ENCODE measurements at regions not wholly inside any gene's neighbourhood (a gene's known extent, or its start where the extent isn't known, plus 50 kb on each side); places are given as distances from the start of the nearest gene placed in this dataset.

GRCh38 chr10:27451054-27451453, 53.0 kb upstream of the RAB18 start:
- Histone ChIP-seq H3K27ac (no peak overlapping the region), H3K27me3 (replicated peaks) (no peaks in the 10 kb centered on the region), H3K4me3 (no peak overlapping the region), H3K36me3 (no peaks in the 10 kb centered on the region), H3K9me3 (replicated peaks) (no peaks in the 10 kb centered on the region), H3K4me1 (replicated peaks) (no peaks in the 10 kb centered on the region)
- no peak for DNase-seq (ENCODE audit: low read depth in 1 of 2, low spot score in 2 of 2)

- no peak for DNase-seq (ENCODE audit: low read depth in 1 of 2, low spot score in 2 of 2)
- Histone ChIP-seq H3K4me1 (replicated peaks) (no peaks in the 10 kb centered on the region), H3K36me3 (no peaks in the 10 kb centered on the region), H3K27me3 (replicated peaks) (no peaks in the 10 kb centered on the region), H3K9me3 (replicated peaks) (no peaks in the 10 kb centered on the region), H3K4me3 (no peak overlapping the region), H3K27ac (no peak overlapping the region)
Observed at GRCh38 chr10:27450225-27450624, 53.9 kb upstream of the RAB18 start.

- Histone ChIP-seq H3K4me3 (no peak overlapping the region), H3K36me3 (no peaks in the 10 kb centered on the region), H3K4me1 (replicated peaks) (no peaks in the 10 kb centered on the region), H3K27ac (no peak overlapping the region), H3K27me3 (replicated peaks) (no peaks in the 10 kb centered on the region), H3K9me3 (replicated peaks) (no peaks in the 10 kb centered on the region)
- DNase-seq (ENCODE audit: low read depth in 1 of 2, low spot score in 2 of 2): no peak
Observed at GRCh38 chr10:27449571-27449970, 54.5 kb upstream of the RAB18 start.

- H3K4me3 ChIP-seq: no peak overlapping the region
- H3K36me3 ChIP-seq: no peaks in the 10 kb centered on the region
- H3K4me1 ChIP-seq (replicated peaks): no peaks in the 10 kb centered on the region
- H3K27me3 ChIP-seq (replicated peaks): no peaks in the 10 kb centered on the region
- no peak overlapping the region for H3K27ac ChIP-seq
- no peak for DNase-seq (ENCODE audit: low read depth in 1 of 2, low spot score in 2 of 2)
- H3K9me3 ChIP-seq (replicated peaks): no peaks in the 10 kb centered on the region
Observed at GRCh38 chr10:27448921-27449320, 55.2 kb upstream of the RAB18 start.

GRCh38 chr10:27447540-27447939, 56.6 kb upstream of the RAB18 start:
- no peaks in the 10 kb centered on the region for H3K36me3 ChIP-seq
- H3K4me1 ChIP-seq (replicated peaks): no peaks in the 10 kb centered on the region
- H3K27me3 ChIP-seq (replicated peaks): no peaks in the 10 kb centered on the region
- no peak overlapping the region for H3K4me3 ChIP-seq
- no peaks in the 10 kb centered on the region for H3K9me3 ChIP-seq (replicated peaks)
- DNase-seq (ENCODE audit: low read depth in 1 of 2, low spot score in 2 of 2): no peak
- H3K27ac ChIP-seq: no peak overlapping the region

- H3K27me3 ChIP-seq (replicated peaks): no peaks in the 10 kb centered on the region
- no peaks in the 10 kb centered on the region for H3K9me3 ChIP-seq (replicated peaks)
- no peak overlapping the region for H3K27ac ChIP-seq
- peak in 1 of 2 experiments; percentile 14 for DNase-seq (ENCODE audit: low read depth in 1 of 2, low spot score in 2 of 2)
- H3K4me1 ChIP-seq (replicated peaks): no peaks in the 10 kb centered on the region
- H3K4me3 ChIP-seq: no peak overlapping the region
- H3K36me3 ChIP-seq: no peaks in the 10 kb centered on the region
Observed at GRCh38 chr10:27446091-27446918, 57.8 kb upstream of the RAB18 start.

- no peak for DNase-seq (ENCODE audit: low read depth in 1 of 2, low spot score in 2 of 2)
- Histone ChIP-seq H3K4me3 (no peak overlapping the region), H3K9me3 (replicated peaks) (no peaks in the 10 kb centered on the region), H3K27me3 (replicated peaks) (no peaks in the 10 kb centered on the region), H3K27ac (no peak overlapping the region), H3K4me1 (replicated peaks) (no peaks in the 10 kb centered on the region), H3K36me3 (no peaks in the 10 kb centered on the region)
Observed at GRCh38 chr10:27445070-27445469, 59.0 kb upstream of the RAB18 start.

GRCh38 chr10:27440478-27440877, 63.6 kb upstream of the RAB18 start:
- no peak for DNase-seq (ENCODE audit: low read depth in 1 of 2, low spot score in 2 of 2)
- Histone ChIP-seq H3K4me1 (replicated peaks) (no peaks in the 10 kb centered on the region), H3K36me3 (no peaks in the 10 kb centered on the region), H3K27ac (no peak overlapping the region), H3K9me3 (replicated peaks) (no peaks in the 10 kb centered on the region), H3K27me3 (replicated peaks) (no peaks in the 10 kb centered on the region; the same call in 1 of the 2 replicates), H3K4me3 (no peak overlapping the region)

GRCh38 chr10:27440021-27440420, 64.1 kb upstream of the RAB18 start:
- no peaks in the 10 kb centered on the region for H3K4me1 ChIP-seq (replicated peaks)
- no peaks in the 10 kb centered on the region; the same call in 1 of the 2 replicates for H3K27me3 ChIP-seq (replicated peaks)
- no peak overlapping the region for H3K27ac ChIP-seq
- H3K4me3 ChIP-seq: no peak overlapping the region
- no peaks in the 10 kb centered on the region for H3K9me3 ChIP-seq (replicated peaks)
- DNase-seq (ENCODE audit: low read depth in 1 of 2, low spot score in 2 of 2): no peak
- no peaks in the 10 kb centered on the region for H3K36me3 ChIP-seq

- Histone ChIP-seq H3K27ac (no peak overlapping the region), H3K27me3 (replicated peaks) (no peaks in the 10 kb centered on the region; the same call in 1 of the 2 replicates), H3K36me3 (no peaks in the 10 kb centered on the region), H3K9me3 (replicated peaks) (no peaks in the 10 kb centered on the region), H3K4me1 (replicated peaks) (no peaks in the 10 kb centered on the region), H3K4me3 (no peak overlapping the region)
- DNase-seq (ENCODE audit: low read depth in 1 of 2, low spot score in 2 of 2): no peak
Observed at GRCh38 chr10:27439101-27439500, 65.0 kb upstream of the RAB18 start.

GRCh38 chr10:27437775-27438174, 66.3 kb upstream of the RAB18 start:
- no peaks in the 10 kb centered on the region for H3K36me3 ChIP-seq
- DNase-seq (ENCODE audit: low read depth in 1 of 2, low spot score in 2 of 2): no peak
- H3K9me3 ChIP-seq (replicated peaks): no peaks in the 10 kb centered on the region
- no peak overlapping the region for H3K4me3 ChIP-seq
- no peaks in the 10 kb centered on the region for H3K4me1 ChIP-seq (replicated peaks)
- no peak overlapping the region for H3K27ac ChIP-seq
- H3K27me3 ChIP-seq (replicated peaks): no peaks in the 10 kb centered on the region; the same call in 1 of the 2 replicates

GRCh38 chr10:27436710-27437109, 67.4 kb upstream of the RAB18 start:
- H3K27me3 ChIP-seq (replicated peaks): no peaks in the 10 kb centered on the region; the same call in 1 of the 2 replicates
- no peaks in the 10 kb centered on the region for H3K9me3 ChIP-seq (replicated peaks)
- no peak overlapping the region for H3K4me3 ChIP-seq
- DNase-seq (ENCODE audit: low read depth in 1 of 2, low spot score in 2 of 2): no peak
- no peak overlapping the region for H3K27ac ChIP-seq
- H3K4me1 ChIP-seq (replicated peaks): no peaks in the 10 kb centered on the region
- no peaks in the 10 kb centered on the region for H3K36me3 ChIP-seq

GRCh38 chr10:27433976-27434375, 70.1 kb upstream of the RAB18 start:
- Histone ChIP-seq H3K36me3 (no peaks in the 10 kb centered on the region), H3K9me3 (replicated peaks) (no peaks in the 10 kb centered on the region), H3K27me3 (replicated peaks) (no peaks in the 10 kb centered on the region; the same call in none of the 2 replicates), H3K27ac (no peak overlapping the region), H3K4me1 (replicated peaks) (no peaks in the 10 kb centered on the region), H3K4me3 (no peak overlapping the region)
- no peak for DNase-seq (ENCODE audit: low read depth in 1 of 2, low spot score in 2 of 2)

GRCh38 chr10:27426948-27427467, 77.1 kb upstream of the RAB18 start:
- no peaks in the 10 kb centered on the region for H3K36me3 ChIP-seq

More at GRCh38 chr10:27426948-27427467, 77.1 kb upstream of the RAB18 start:
- Histone ChIP-seq H3K4me1 (replicated peaks) (no peaks in the 10 kb centered on the region), H3K27ac (no peak overlapping the region), H3K27me3 (replicated peaks) (no peaks in the 10 kb centered on the region; the same call in 1 of the 2 replicates), H3K4me3 (no peak overlapping the region), H3K9me3 (replicated peaks) (no peaks in the 10 kb centered on the region; the same call in 1 of the 2 replicates)
- no peak for DNase-seq (ENCODE audit: low read depth in 1 of 2, low spot score in 2 of 2)

Measured in SJSA1 (cell line).